GM21447 (cell line): ENCODE measurements at regions not wholly inside any gene's neighbourhood (a gene's known extent, or its start where the extent isn't known, plus 50 kb on each side); places are given as distances from the start of the nearest gene placed in this dataset.
"Not testable (repeated sequence)": the region's sequence is repeated elsewhere in the genome, so short reads cannot be mapped to it uniquely, and the experiment has no call there.

ENCODE experiments used
- ATAC-seq: cut with Tn5 transposase; IDR thresholded peaks from one replicate; pipeline ENCODE4 v1.9.1; 2021; ENCODE audit not compliant: unreplicated experiment

DNA sequence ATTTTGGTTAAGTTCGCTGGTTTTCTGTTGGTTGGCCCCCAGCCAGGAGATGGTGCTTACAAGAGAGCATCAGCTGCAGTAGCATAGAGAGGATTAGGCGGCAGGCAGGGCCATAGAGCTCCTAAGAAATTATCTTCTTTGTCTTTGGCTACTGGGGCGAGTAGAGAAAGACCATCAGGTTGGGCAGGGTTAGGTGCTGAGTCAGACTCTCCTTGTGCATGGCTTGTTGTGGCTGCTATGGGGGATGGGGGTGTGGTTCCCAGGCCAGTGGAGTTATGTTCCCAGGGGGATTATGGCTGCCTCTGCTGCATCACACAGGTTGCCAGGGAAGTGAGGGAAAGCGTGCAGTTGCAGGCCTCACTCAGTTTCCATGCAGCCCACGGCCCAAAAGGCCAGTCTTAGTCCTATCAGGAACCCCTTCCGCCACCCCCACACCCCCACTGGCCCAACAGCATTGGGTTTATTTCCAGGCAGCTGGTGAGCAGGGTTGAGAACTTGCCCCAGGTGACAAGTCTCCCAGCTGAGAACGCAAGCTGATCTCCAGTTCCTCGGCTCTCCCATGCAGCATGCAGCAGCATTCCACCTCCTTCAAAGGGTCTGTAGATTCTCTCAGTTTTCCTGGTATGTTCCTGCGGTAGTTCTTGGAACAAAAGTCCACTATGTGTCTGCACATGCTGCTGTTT lies 243.7 kb downstream of the UTRN start:
- ATAC-seq: no peak

DNA sequence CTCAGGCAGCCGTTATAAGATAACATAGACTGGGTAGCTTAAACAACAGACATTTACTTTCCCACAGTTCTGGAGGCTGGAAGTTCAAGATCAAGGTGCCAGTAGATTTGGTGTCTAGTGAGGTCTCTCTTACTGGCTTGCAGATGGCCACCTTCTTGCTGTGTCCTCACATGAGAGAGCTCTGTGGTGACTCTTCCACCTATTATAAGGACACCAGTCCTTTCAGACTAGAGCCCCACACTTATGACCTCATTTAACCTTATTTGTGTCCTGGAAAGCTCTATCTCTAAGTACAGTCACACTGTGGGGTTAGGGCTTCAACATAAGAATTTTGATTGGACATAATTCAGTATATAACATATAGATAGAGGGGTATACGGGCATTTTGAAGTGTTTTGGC lies 245.0 kb downstream of the UTRN start:
- no peak for ATAC-seq

DNA sequence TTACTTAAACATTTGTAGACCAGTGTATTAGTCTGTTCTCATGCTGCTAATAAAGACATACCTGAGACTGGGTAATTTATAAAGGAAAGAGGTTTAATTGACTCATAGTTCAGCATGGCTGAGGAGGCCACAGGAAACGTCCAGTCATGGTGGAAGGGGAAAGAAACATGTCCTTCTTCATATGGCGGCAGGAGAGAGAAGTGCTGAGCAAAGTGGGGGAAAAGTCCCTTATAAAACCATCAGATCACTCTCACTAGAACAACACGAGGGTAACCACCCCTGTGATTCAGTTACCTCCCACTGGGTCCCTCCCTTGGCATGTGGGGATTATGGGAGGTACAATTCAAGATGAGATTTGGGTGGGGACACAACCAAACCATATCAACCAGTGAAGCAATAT lies 247.1 kb downstream of the UTRN start:
- ATAC-seq: not testable (repeated sequence)

DNA sequence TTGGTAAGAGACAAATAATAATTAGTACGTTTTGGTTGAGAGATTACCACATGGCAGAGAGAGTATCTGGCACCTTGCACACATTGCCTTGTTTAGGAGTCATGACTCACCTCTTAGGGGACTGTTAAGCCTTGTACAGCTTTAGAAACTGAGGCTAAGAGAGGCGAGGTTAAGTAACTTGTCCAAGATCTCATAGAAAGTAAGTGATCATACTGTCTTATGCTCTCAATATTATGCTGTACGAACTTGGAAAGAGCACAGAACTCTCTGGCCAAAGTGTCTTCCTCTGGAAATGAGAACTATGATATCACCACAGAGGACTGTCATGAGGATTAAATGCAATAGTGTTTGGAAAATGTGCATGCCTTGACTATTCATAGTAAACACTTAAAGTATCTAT lies 249.0 kb downstream of the UTRN start:
- no peak for ATAC-seq

DNA sequence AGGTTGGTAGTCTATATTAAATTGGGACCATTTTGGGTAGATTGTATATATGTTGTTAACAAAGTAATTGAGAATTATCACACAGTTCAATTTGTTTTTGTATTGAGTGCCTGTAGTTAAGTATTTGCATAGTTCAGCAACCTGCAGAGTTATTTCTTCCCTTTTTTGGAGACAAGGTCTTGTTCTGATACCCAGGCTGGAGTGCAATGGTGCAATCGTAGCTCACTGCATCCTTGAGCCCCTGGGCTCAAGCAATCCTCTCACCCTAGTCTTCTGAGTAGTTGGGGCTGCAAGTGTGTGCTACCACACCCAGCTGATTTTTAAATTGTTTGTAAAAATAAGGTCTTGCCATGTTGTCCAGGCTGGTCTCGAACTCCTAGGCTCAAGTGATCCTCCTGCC lies 250.5 kb downstream of the UTRN start:
- ATAC-seq: no peak

DNA sequence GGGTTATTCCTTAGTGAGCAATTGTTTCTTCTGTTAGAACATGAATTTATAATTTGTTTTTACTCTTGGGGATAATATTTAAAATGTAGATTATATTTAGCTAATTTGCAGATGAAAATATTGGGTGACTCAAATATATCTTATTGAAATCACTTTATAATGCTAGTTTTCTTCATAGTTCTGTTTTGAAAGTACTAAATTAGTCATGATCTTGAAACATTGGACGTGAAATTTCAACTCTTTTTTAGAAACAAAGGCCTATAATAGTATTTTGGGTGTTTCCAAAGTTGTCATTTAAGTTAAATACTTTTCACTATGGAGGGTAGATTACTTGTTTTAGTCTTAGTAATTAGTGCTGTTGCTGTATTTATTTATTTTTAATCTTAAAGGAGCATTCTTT lies 250.9 kb downstream of the UTRN start:
- no peak for ATAC-seq

DNA sequence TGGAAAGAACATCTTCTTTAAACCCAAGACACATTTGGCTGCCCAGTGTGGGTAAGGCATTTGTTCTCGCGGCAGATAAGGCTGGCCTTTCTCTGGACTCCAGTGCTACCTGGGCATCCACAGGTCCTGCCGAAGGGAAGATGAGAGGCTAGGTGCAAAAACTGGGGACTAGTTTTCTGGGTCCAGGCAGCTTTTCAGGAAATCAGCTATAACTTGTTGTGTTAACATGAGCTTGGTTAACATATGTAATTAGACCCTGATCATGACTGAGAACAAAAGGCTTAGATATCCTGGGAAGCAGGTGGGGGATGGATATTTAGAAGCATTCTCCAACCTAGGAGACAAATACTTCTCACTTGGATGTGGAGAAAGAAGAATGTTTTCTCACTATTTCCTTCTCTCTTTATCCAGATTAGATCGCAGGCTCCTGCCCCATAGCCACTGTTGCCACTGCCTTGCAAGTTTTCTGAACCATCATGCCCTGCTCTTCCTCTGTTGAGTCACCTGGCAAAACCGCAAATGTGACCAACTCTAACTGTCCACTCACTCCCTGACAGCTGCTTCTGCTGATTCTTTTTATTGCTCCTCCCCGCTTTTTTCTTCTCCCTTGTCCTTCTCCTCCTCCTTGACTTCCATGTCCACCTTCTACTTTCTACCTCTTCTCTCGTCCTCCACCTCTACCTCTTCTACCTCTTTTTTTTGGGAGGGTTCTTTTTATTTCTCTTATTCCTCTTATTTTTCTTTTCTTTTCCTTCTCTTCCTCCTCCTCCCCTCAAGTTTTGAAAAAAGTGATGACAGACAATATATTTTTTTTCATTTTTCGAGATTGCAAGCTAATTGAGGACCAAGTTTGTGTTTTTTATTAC lies 258.1 kb downstream of the UTRN start:
- no peak for ATAC-seq

DNA sequence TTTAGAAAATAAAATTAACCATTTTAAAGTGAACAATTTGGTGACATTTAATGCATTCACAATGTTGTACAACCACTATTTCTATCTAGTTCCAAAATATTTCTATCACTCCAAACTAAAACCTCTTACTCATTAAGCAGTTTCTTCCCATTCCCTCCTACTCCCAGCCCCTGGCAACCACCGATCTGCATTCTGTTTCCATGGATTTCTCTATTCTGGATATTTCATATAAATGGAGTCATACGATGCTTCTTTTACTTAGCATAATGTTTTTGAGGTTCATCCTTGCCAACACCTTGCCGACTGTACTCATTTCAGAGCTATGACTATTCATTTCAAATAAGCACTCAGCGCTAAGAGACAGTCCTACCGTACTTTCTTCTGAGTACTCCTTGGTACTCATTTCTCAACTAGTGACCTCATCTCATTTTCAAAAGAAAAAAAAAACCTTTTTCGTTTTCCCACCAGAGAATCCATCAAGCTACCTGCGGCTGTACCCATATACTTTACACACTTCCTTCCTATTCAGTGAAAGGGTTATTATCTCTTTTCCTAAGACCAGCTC lies 259.2 kb downstream of the UTRN start:
- no peak for ATAC-seq

DNA sequence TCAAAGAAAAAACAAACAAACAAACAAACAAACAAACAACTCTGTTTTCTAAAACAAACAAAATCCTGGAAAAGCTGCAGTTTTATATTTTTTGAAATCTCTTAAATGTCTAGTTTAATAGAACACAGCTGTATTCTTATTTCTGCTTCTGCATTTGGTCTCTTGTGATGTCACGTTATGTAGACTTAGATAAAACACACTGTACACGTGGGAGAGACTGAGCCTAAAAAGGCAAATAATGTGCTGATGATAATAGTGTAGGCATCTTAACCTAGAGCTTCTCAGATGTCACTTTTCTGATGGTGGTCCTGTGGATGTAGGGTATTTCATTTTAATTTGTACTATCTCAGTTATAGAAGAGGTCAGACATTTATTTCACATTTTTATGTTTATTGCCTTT lies 261.7 kb downstream of the UTRN start:
- ATAC-seq: no peak

DNA sequence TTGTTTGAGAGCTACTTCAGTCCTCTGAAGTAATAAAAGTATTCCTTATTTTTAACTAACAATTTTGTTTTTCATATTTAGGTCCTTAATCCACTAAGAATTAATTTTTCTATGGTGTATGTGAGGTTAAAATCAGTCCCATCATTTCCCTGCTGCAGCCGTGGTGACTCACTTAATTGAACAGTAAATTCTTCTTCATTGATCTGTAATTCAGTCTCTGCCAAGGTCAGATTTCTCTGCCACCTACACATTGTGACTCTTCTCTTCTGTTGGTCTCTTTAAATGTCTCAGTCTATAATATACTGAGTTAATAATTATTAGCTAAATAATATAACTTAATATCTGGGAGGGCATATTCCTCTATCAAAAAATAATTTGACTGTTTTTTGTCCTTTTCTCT lies 262.3 kb downstream of the UTRN start:
- ATAC-seq: no peak

DNA sequence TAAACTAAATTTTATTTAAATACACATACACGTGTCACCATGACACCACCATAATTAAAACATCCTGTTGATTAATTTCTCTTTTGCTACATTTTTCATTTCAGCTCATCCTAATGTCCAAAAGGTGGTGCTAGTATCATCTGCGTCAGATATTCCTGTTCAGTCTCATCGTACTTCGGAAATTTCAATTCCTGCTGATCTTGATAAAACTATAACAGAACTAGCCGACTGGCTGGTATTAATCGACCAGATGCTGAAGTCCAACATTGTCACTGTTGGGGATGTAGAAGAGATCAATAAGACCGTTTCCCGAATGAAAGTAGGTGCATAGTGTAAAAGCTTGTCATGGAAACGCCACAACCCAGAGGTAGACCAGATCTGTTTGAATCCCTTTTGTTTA lies 263.4 kb downstream of the UTRN start:
- ATAC-seq: no peak

DNA sequence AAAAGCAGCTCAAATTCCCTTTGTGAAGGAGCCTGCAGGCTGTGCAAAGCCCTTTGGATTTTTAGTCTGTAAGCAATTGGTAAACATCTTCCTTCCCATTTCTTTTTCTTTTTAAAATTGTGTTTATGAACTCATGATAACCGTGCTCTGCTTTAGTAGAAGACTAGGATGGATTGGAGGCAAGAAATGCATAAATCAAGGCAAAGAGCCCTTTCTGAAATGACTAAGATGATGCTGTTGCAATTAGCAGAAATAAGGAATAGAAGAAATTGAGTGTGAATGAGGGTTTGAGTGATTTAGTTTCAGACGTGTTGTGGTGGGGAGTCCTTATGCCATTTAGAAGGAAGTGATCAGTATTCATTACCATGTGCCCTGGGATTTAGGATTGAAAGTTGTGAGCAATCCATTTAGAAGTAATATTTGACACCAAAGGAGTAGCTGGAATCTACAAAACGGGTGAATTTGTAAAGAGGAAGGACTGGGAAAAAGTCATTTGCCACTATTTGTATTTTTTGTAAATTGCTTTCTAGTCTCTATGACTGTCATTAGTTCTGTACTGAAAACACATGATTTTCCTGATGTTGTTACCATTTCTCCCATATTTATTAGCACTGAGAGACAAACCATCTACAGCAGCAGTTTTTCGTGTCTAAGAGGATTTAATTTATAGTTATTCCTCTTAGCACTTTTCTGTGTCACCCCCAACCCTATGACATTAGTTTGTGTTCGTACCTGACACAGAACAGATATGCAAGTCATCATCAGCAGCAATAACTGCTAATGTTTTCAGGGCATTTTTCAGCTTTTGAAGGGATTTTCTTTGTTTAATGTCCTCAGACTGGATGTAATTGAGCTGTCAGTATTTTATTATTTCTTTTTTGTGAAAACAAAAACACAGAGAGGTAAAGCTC lies 265.0 kb downstream of the UTRN start:
- ATAC-seq: no peak

DNA sequence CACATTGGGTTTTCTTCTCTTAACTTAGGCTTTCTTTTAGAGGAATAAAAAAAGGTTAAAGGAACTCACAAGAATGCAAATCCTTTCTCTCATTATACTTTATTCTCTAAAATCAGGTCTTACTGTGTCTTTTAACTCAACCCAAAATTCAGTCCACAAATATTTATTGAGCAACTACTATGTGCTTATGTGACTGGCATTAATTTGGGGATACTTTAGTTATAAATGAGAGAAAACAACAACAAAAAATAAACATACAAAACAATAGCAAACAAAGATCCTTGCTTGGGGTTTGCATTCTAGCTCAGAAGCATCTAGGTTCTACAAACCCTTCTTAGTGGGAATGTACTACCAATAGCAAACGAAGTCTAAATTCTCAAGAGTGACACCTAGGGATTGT lies 266.2 kb downstream of the UTRN start:
- ATAC-seq: no peak

DNA sequence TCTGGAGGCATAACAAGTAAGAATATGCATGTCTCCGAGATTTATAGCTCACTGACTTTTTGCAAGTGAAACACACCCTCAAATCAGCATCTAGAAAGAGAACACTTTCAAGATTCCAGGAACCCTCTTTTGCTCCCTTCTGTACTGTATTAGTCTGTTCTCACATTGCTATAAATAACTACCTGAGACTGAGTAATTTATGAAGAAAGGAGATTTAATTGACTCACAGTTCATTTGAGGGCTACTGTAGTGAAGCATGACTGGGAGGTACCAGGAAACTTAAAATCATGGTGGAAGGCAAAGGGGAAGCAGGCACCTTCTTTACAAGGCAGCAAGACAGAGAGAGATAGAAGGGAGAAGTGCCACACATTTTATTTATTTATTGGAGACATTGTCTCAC lies 269.9 kb downstream of the UTRN start:
- ATAC-seq: no peak

DNA sequence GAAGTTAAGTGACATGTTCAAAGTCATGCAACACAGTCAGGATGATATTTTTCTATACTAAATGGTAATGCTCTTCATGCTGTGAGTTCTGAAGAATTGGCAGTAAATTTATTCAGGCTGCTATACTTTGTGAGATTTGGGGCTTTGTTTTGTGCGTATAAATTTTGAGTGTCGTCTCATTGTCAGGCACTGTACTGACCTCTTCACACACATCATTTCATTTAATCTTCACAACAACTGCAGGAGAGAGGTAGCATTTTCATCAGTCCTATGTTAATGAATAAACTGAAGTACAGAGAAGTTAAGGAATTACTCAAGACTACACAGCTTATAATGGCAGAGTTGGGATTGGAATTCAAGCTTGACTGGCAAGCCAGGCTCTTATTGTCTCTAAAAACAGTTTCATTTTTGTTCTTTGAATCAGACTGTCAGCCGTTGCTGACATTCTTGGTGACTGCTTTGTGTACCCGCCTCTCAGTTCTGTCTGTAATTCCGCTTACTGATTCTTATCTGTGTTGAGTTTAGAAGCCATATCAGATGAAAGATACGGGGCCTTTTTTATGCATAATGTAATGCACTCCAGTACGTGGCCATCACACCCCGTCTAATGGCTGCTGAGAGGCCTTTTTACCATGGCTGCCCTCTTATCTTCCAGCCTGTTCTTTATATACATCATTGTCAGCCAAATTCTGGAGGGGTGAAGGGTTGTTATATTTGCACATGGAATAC lies 274.9 kb downstream of the UTRN start:
- no peak for ATAC-seq

DNA sequence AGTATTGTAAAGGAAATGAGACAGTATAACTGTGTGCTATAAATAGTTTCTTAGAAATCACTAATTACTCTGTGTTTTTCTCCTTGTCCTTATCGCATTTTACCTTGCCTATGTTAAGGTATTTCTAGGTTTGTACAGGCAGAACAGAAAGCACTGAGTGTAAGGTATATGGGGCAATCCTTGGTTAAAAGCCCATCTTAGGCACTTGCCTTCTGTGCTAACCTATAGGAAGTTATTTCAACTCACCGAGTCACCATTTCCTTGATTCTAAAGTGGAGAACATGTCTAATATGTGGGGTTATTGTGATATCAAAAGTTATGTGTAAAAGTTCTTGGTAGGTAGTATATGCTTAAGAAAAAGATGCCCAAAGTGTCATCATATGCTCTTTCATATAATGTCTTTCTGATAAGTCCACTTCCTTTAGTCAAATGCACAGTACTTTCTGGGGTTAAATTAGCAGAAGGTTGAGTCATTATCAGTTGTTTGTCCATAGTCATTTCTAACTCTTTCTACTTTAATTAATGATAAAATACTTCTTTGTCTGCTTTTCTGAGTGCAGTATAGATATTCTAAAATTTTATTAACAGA lies 276.4 kb downstream of the UTRN start:
- no peak for ATAC-seq

DNA sequence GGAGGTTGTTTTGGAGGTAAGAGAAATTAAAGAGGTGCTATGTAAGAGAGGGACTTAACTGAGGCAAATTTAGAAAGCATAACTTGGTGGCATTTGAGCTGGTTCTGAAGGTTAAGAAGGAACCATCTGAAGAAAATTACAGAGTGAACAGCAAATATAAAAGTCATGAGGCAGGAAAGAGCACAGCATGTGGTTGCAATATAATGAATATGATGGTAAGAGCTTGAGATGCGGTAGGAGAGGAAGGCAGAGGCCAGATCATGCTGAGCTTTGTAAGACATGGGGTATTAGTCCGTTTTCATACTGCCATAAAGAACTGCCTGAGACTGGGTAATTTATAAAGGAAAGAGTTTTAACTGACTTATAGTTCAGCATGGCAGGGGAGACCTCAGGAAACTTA lies 279.1 kb downstream of the UTRN start:
- ATAC-seq: no peak

DNA sequence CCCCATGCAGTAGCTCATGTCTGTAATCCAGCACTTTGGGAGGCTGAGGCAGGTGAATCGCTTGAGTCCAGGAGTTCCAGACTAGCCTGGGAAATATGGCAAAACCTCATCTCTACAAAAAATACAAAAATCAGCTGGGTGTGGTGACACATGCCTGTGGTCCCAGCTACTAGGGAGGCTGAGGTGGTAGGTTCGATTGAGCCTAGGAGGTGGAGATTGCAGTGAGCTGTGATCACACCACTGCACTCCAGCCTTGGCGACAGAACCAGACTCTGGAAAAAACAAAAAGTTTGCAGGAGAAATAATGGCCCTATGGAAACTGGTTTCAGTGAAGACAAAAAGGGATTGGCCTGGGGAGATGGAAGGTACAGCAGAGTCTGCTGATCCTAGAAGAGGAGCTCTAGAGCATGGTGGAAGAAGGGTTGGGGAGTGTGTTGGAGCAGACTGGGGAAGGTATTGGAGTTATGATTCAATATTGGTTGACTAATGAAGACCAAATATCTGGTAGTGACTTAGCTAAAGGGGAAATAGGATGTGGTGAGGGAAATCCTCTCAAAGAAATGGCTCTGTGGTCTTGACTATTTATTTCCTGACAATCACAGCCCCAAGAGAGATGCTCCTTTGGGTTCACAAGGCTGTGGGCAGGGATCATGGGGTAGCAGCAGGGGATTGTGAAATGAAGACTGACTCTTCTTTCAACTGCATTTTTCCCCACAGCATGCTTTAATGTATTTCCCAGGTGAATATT lies 281.9 kb downstream of the UTRN start:
- no peak for ATAC-seq

DNA sequence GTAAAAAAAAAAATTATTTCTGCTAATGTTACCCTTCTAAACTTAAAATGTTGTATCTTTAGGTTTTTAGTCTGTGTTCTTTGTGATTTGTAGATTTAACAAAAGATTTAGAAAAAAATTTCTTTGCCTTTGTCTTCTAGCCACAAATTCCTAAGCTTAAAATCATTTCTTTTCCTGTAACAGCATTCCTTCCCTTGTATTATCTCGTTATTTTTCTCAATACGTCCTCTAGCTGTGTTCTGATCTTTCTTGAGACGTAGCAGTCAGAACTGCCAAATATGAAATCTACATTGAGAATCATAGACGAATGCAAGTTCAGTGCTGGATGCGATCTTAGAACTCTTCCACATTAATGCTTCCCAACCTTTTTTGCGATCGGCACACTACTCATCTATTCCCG lies 283.1 kb downstream of the UTRN start:
- ATAC-seq: no peak

DNA sequence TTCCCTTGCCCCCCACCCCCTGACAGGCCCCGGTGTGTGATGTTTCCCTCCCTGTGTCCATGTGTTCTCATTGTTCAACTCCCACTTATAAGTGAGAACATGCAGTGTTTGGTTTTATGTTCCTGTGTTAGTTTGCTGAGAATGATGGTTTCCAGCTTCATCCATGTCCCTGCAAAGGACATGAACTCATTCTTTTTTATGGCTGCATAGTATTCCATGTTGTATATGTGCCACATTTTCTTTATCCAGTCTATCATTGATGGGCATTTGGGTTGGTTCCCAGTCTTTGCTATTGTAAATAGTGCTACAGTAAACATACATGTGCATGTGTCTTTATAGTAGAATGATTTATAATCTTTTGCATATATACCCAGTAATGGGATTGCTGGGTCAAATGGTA lies 287.4 kb downstream of the UTRN start:
- not testable (repeated sequence) for ATAC-seq
